A549 (cell line): ENCODE measurements at regions not wholly inside any gene's neighbourhood (a gene's known extent, or its start where the extent isn't known, plus 50 kb on each side); places are given as distances from the start of the nearest gene placed in this dataset.
A peak's percentile ranks its signal among the peaks of the same experiment; 100 is the strongest.

Experiments
- ATAC-seq, 2 experiments: fragments of 200-7000 bp in 1 of 2; fragments of >200 bp in 1 of 2; cut with Nextera tagmentation in 1 of 2; cut with Tn5 transposase in 1 of 2; 3 replicates each; pipeline versions ENCODE4 v1.8.0 to v1.9.1; 2018 to 2020; ENCODE audit warnings: mild to moderate bottlenecking in 1 of 2, moderate library complexity in 1 of 2
- CTCF ChIA-PET: fragments of 300-600 bp; sonication (Branson Sonifier 250); formaldehyde crosslinking; extraction: SDS; loops from one replicate; lab custom pipeline; 2021; ENCODE audit warnings: antibody characterized with exemption, inconsistent platforms; lab: Yijun Ruan, JAX
- POLR2A ChIA-PET: fragments of 350-600 bp; formaldehyde crosslinking; extraction: SDS; loops from one replicate; lab custom pipeline; 2021; ENCODE audit warnings: antibody characterized with exemption, inconsistent platforms; lab: Yijun Ruan, JAX
- DNase-seq, 2 experiments: peaks; one replicate each; pipeline versions ENCODE4 v3.0.0 to v3.0.0-alpha.2; 2011 to 2016; ENCODE audit warnings: low read depth in 1 of 2, low spot score in 1 of 2
- FAIRE-seq: peaks from 2 replicates; lab custom pipeline; 2011; peaks lifted over from hg19 to GRCh38; lab: Jason Lieb, UNC
- H3K27ac ChIP-seq, 2 experiments: fragments of >200 bp; sonication (Bioruptor Twin); formaldehyde crosslinking; 3 replicates each; pipeline ENCODE4 v1.5.1; 2016 to 2017
- H3K4me1 ChIP-seq: fragments of >200 bp; sonication (Bioruptor Twin); formaldehyde crosslinking; 3 replicates; pipeline ENCODE4 v1.6.1; 2016
- H3K4me2 ChIP-seq: fragments of >200 bp; sonication (Bioruptor Twin); formaldehyde crosslinking; 3 replicates; pipeline ENCODE4 v1.6.1; 2016
- H3K4me3 ChIP-seq: fragments of >200 bp; sonication (Bioruptor Twin); formaldehyde crosslinking; 3 replicates; pipeline ENCODE4 v1.5.1; 2016
- H3K9me3 ChIP-seq: fragments of >200 bp; sonication (Bioruptor Twin); formaldehyde crosslinking; 3 replicates; pipeline ENCODE4 v1.6.1; 2016
- BHLHE40 ChIP-seq: IDR thresholded peaks from 2 replicates; pipeline ENCODE4 v1.6.1; 2012; ENCODE audit warnings: low read depth, low read length, inconsistent platforms
- CBX2 ChIP-seq: fragments of 200-600 bp; sonication (generic); IDR thresholded peaks from 2 replicates; pipeline ENCODE4 v1.6.1; 2016; ENCODE audit warnings: low read depth, mild to moderate bottlenecking, borderline replicate concordance
- CBX8 ChIP-seq: fragments of 200-600 bp; sonication (generic); IDR thresholded peaks from 2 replicates; pipeline ENCODE4 v1.6.1; 2016
- CHD4 ChIP-seq: fragments of 200-600 bp; sonication (generic); IDR thresholded peaks from 2 replicates; pipeline ENCODE4 v1.6.1; 2016; ENCODE audit warnings: antibody characterized with exemption, mild to moderate bottlenecking, borderline replicate concordance
- E2F6 ChIP-seq: IDR thresholded peaks from 2 replicates; pipeline ENCODE4 v1.6.1; 2012; ENCODE audit warnings: low read depth, borderline replicate concordance
- EHMT2 ChIP-seq: fragments of 200-600 bp; sonication (generic); IDR thresholded peaks from 2 replicates; pipeline ENCODE4 v1.6.1; 2016; ENCODE audit warnings: antibody characterized with exemption, low read depth, mild to moderate bottlenecking, moderate library complexity
- ELK1 ChIP-seq: fragments of 150-350 bp; IDR thresholded peaks from 2 replicates; pipeline ENCODE4 v1.6.1; 2014; ENCODE audit warnings: low read depth, mild to moderate bottlenecking, low read length
- EP300 ChIP-seq, 2 experiments: fragments of >200 bp; sonication (Bioruptor Twin); formaldehyde crosslinking; IDR thresholded peaks; 2 replicates in 1 of 2; 3 replicates in 1 of 2; pipeline ENCODE4 v1.6.1; 2016 to 2017
- FOSB ChIP-seq: fragments of 250-450 bp; sonication (Bioruptor Pico); IDR thresholded peaks from 2 replicates; pipeline ENCODE4 v1.5.0; 2020; ENCODE audit warnings: mild to moderate bottlenecking, moderate library complexity
- JUN ChIP-seq, 2 experiments: fragments of >200 bp; sonication (Bioruptor Twin); formaldehyde crosslinking; IDR thresholded peaks; 2 replicates in 1 of 2; 3 replicates in 1 of 2; pipeline ENCODE4 v1.6.1; 2016 to 2017
- KDM1A ChIP-seq: fragments of 200-600 bp; sonication (generic); IDR thresholded peaks from 2 replicates; pipeline ENCODE4 v1.6.1; 2016; ENCODE audit warnings: low read depth, mild to moderate bottlenecking
- MAFK ChIP-seq: fragments of 450-650 bp; IDR thresholded peaks from 2 replicates; pipeline ENCODE4 v1.6.1; 2014; ENCODE audit not compliant: partially characterized antibody
- NPAS2 ChIP-seq: fragments of 250-450 bp; sonication (Bioruptor Pico); IDR thresholded peaks from 2 replicates; pipeline ENCODE4 v1.8.0; 2022; ENCODE audit warnings: mild to moderate bottlenecking, moderate library complexity, borderline replicate concordance
- NR3C1 ChIP-seq: fragments of >200 bp; sonication (Bioruptor Twin); formaldehyde crosslinking; IDR thresholded peaks from 3 replicates; pipeline ENCODE4 v1.6.1; 2017
- POLR2A ChIP-seq: IDR thresholded peaks from 2 replicates; pipeline ENCODE4 v1.6.1; 2012; ENCODE audit warnings: mild to moderate bottlenecking, low read length
- RFX5 ChIP-seq: fragments of 450-650 bp; IDR thresholded peaks from 2 replicates; pipeline ENCODE4 v1.7.1; 2014; ENCODE audit warnings: antibody characterized with exemption, mild to moderate bottlenecking, moderate library complexity
- RNF2 ChIP-seq: fragments of 200-600 bp; sonication (generic); IDR thresholded peaks from 2 replicates; pipeline ENCODE4 v1.6.1; 2016; ENCODE audit warnings: low read depth, mild to moderate bottlenecking, antibody characterized with exemption, moderate library complexity, borderline replicate concordance
- SMC3 ChIP-seq: fragments of >200 bp; sonication (Bioruptor Twin); formaldehyde crosslinking; IDR thresholded peaks from 3 replicates; pipeline ENCODE4 v1.6.1; 2018; ENCODE audit warnings: inconsistent platforms
- ZC3H11A ChIP-seq: fragments of 450-650 bp; IDR thresholded peaks from 2 replicates; pipeline ENCODE4 v1.6.1; 2014; ENCODE audit warnings: antibody characterized with exemption, mild to moderate bottlenecking
- ZFP36 ChIP-seq: fragments of 450-650 bp; IDR thresholded peaks from 2 replicates; pipeline ENCODE4 v1.6.1; 2014; ENCODE audit warnings: borderline replicate concordance; ENCODE audit not compliant: partially characterized antibody
- ZNF302 ChIP-seq: fragments of 250-450 bp; sonication (Bioruptor Pico); IDR thresholded peaks from 2 replicates; pipeline ENCODE4 v1.9.0; 2021; ENCODE audit warnings: inconsistent platforms, mild to moderate bottlenecking, moderate library complexity
- WGBS: methylation state at CpG from one replicate; pipeline ENCODE4 v1.1.6; 2017; ENCODE audit errors: missing lambda C conversion rate; 5-methylcytosine and 5-hydroxymethylcytosine counted together

GRCh38 chr15:96560246-96560895 is 229.9 kb downstream of the NR2F2 start:
- Histone ChIP-seq H3K4me3 (no peak overlapping the region), H3K4me1 (no peaks in the 10 kb centered on the region)
- DNase-seq (no peak), FAIRE-seq (peak; percentile 65)
- TF ChIP-seq ZFP36 (no peak), ZNF302 (no peak), POLR2A (no peak), EHMT2 (no peak), RFX5 (no peak), ELK1 (no peak)
- TF ChIP-seq, all 56 proteins: peak for 0
- ChIA-PET POLR2A (no interaction called here), CTCF (interaction anchor here (1.5 kb wide), 1 partner anchor 10 kb away, joined by 3 read pairs; no protein-coding TSS in a partner anchor)
- WGBS: 14% methylated on average over 3 of the region's 3 CpGs
- no peak overlapping the region for H3K4me2 ChIP-seq
- no peak overlapping the region for H3K27ac ChIP-seq
- no peak for ATAC-seq
- H3K9me3 ChIP-seq: no peaks in the 10 kb centered on the region

- Histone ChIP-seq H3K27ac (no peak overlapping the region), H3K4me3 (no peak overlapping the region), H3K4me2 (no peak overlapping the region), H3K9me3 (no peaks in the 10 kb centered on the region), H3K4me1 (no peaks in the 10 kb centered on the region)
- no peak for DNase-seq
- WGBS: 4% methylated on average over 2 of the region's 2 CpGs
- POLR2A ChIA-PET: no interaction called here
- no peak for FAIRE-seq
- CTCF ChIA-PET: no interaction called here
- TF ChIP-seq SMC3: no peak
- TF ChIP-seq E2F6: no peak
- no peak for TF ChIP-seq CBX8
- ATAC-seq: no peak
Measured at GRCh38 chr15:96561593-96561992, 231.1 kb downstream of the NR2F2 start.

- ChIA-PET CTCF (no interaction called here), POLR2A (no interaction called here)
- WGBS: 5% methylated on average over 3 of the region's 3 CpGs
- Histone ChIP-seq H3K4me2 (no peak overlapping the region), H3K9me3 (no peaks in the 10 kb centered on the region), H3K27ac (no peak overlapping the region), H3K4me1 (no peaks in the 10 kb centered on the region), H3K4me3 (no peak overlapping the region)
- TF ChIP-seq NPAS2 (CRISPR knock-in tag) (no peak), ZNF302 (no peak)
- DNase-seq (no peak), FAIRE-seq (no peak), ATAC-seq (no peak)
Measured at GRCh38 chr15:96564546-96564945, 234.0 kb downstream of the NR2F2 start.

- no peaks in the 10 kb centered on the region for H3K9me3 ChIP-seq
- no peak overlapping the region for H3K27ac ChIP-seq
- DNase-seq: no peak
- no peaks in the 10 kb centered on the region for H3K4me1 ChIP-seq
- ChIA-PET CTCF (no interaction called here), POLR2A (no interaction called here)
- no peak overlapping the region for H3K4me2 ChIP-seq
- ATAC-seq: no peak
- WGBS: 6% methylated on average over 2 of the region's 2 CpGs
- no peak overlapping the region for H3K4me3 ChIP-seq
- no peak for TF ChIP-seq EHMT2
- no peak for TF ChIP-seq MAFK
- no peak for TF ChIP-seq ZFP36
- TF ChIP-seq RNF2: no peak
- TF ChIP-seq CBX2: no peak
- TF ChIP-seq JUN (IDR thresholded peaks at IDR 0.05): no peak
- no peak for TF ChIP-seq EP300 (IDR thresholded peaks at IDR 0.05)
- TF ChIP-seq NPAS2 (CRISPR knock-in tag): no peak
- no peak for TF ChIP-seq E2F6
- no peak for TF ChIP-seq KDM1A
- no peak for TF ChIP-seq FOSB (CRISPR knock-in tag)
- no peak for TF ChIP-seq POLR2A
- TF ChIP-seq BHLHE40: no peak
- no peak for TF ChIP-seq CHD4
- no peak for TF ChIP-seq ZC3H11A
- no peak for TF ChIP-seq NR3C1
- no peak for FAIRE-seq
Measured at GRCh38 chr15:96565266-96565665, 234.8 kb downstream of the NR2F2 start.
